ENCODE measurements at regions not wholly inside any gene's neighbourhood (a gene's known extent, or its start where the extent isn't known, plus 50 kb on each side); places are given as distances from the start of the nearest gene placed in this dataset.
"Not testable (repeated sequence)": the region's sequence is repeated elsewhere in the genome, so short reads cannot be mapped to it uniquely, and the experiment has no call there.

DNA sequence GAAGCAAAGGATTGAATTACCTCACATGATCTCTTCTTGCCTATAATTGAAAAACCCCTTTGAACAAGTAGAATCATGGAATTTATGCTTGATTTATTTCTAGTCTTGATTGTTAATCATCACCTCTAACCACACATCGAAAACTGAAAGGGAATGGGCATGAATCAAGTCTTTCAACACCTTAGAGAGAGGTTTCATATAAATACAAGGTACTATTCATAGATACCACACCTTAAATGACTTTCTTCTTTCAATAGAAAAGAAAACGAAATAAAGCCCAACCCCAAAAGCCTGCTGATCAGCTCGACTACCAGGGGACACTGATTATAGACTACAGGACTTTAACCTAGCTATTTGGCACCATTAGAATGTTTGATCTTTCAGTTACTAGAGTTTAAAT lies 128.6 kb upstream of the PTPRZ1 start:
- DNase-seq, result no peak

DNA sequence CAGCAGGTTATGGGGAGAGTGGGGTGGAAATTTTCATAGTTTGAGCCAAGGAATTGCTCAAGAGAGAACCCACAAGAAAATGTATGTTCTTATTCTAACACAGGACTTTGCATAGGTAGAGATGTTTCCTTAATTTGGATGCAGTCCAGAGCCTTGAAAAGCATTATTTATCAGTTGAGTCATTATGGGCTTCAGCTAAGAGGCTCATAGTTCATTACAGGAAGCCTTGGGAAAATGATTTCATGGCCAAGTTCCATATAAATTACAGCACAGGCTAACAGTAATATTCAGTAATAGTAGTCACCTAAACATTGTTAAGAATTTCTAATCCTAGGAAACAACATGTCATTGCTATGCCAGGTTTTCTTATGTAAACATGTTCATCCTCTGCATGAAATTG lies 131.1 kb upstream of the PTPRZ1 start:
- DNase-seq, result no peak

DNA sequence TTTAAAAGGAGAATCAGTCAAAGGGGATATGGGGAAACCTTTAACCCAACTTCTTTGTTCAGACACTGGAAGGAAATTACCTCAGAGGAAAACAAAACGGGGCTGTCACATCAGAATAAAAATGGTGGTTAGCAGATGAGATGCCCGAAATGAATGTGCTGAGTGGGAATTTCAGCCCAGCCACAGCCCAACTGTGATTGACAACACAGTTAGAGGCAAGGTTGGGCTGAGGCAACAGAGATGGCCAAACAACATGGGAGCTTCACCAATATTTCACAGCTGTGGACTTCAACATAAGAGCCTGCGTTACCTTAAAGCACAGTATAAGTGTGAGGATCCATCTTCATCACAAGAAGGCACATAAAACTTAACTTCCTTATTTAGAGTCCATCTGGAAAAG lies 133.5 kb upstream of the PTPRZ1 start:
- DNase-seq, result no peak

DNA sequence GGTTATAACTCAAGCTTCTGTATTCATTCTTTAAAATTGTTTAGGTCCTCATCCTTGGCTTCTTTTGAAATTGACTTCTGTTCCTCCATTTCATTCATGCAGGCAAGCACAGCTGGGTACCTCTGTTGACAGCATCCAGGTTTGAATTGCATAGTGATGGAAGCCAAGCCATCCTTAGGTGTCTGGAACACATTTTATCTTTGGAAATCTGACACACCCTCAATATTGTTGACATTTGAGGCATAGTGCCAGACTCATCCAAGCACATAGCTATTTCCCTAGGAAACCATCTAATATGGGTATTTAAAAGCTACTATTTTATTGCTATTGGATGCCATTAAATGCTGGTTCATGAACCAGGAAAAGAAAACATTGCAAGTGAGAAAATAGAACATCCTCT lies 142.1 kb upstream of the PTPRZ1 start:
- no peak for DNase-seq

DNA sequence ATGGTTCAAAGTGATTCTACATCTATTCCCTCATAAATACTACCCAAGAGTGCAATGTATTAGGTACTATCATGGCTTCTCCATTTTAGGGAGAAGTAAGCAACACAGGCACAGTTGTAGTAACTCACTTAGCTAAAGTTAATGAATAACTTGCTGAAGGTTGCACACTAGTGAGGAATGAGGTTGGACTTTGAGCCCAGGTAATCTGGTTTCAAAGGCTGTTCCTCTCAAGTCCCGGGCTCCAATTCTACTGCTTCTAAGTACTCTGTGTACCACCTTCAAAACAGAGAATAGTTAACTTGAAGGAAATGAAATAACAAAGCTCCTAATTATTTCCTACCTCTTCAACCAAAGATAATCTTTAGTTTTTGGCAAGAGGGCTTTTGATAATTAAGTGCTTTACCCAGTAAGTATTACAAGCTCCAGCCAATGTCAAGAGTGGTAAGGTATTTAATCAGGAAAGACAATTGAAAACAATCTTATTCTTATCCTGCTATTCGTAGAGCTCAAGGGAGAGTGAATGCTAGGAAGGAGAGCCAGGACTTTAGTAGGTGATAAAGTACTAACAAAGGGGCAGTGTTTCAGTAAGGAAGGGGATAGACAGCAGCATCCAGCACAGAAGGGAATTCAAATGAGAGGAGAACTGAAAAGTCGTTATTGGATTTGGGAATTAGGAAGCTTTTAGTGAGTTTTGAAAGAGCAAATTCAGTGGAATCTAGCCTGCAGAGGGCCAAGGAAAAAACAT lies 158.2 kb upstream of the PTPRZ1 start:
- DNase-seq, result no peak

DNA sequence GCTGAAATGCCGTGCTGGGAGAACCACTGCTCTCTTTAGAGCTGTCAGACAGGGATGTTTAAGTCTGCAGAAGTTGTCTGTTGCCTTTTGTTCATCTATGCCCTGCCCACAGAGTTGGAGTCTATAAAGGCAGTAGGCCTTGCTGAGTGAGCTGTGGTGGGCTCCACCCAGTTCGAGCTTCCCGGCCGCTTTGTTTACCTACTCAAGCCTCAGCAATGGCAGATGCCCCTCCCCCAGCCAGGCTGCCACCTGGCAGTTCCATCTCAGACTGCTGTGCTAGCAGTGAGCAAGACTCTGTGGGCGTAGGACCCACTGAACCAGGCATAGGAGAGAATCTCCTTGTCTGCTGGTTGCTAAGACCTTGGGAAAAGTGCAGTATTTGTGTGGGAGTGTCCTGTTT lies 160.0 kb upstream of the PTPRZ1 start:
- not testable (repeated sequence) for DNase-seq

DNA sequence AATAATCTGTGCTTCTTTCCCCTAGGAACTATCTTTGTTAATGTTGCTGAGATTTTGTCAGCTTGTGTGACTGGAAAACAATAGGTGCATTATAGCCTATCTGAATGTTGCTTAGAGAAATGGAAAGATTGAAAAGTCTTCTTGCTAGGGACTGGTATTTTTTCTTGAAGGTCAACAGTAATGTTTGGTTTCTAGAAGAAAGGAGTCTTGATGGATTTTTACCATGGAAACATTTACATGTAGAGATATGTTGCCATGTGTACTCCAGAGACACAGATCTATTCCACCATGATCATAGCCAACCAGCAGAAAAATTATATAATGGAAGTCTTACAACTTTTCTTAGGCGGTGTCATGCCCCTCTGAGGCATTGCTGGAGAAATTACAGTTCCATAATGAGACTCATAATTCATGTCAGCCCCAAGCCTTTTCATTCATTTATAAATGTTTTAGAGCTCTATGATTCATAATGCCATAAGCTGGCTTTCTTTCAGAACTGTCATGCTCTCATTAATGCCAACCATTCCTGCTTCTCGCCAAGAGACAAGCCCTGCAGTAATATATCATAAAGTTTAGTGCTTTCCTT lies 175.1 kb upstream of the PTPRZ1 start:
- DNase-seq, result no peak

DNA sequence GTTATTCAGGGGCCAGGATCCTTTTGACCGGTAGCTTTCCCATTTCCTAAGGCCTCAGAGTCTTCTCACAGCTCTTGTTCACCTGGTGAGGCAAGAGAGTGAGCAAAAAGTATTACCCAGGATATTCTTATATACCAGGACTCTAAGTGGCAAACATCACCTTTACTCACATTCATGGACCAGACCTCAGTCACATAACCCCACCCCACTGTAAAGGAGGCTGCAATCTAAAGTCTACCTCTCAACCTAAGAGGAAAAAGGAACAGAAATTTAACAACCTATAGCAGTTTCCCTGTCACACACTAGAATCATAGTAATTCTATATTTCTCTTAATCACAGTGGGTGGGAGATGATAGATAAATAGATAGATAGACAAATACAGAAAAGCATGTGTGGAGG lies 176.0 kb upstream of the PTPRZ1 start:
- DNase-seq, result no peak

DNA sequence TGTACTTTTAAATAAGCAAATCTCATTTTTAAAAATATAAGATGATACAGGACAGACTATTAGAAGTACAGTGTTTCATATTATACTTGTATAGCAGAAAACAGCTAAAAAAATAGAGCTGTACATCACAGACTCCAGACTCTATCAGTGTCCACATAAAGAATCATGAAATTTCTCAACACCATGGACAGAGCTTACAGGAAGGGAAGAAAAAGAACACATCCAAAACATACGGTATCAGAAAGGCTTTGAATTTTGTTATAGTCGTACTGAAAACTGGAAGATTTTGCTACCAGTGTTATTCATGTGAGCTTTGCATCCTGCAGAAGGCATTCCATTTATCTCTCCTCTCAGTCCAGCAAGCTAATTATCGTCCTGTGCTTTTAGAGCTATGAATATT lies 183.2 kb upstream of the PTPRZ1 start:
- DNase-seq, result no peak

DNA sequence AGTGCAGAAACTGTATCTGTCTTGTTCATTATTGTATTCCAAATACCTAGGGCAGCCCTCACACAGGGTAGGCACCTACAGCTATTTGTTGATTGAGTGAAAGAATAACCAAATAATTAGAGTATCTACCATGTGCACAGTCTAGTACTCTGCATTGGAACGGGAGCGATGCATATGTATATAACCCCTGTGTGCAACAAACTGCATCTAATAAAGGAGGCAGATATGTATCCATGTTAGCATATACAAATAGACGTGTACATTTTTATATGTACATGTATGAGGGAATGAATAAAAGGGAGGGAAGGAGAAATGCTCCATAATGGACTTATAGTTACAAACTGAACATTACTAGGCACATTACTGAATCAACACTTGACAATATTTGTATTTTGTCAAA lies 191.3 kb upstream of the PTPRZ1 start:
- DNase-seq, result no peak

DNA sequence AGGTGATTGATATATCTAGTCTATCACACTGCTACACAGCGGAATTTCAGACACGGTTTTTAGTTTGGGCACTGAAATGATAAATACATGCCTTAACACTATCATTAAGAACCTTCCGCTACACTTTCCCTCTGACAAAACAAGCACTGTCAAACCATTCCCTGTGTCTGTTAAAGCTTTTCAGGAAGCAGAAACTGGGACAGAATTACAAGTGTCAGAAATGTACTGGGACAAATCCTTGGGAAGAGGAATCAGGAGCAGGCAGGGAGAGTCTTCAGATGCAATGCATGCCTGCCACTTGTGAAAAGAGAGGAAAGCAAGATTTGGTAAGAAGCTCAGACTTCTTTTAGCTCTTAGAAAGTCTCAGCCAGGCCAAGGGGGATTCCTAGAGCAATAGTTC lies 196.8 kb upstream of the PTPRZ1 start:
- no peak for DNase-seq

DNA sequence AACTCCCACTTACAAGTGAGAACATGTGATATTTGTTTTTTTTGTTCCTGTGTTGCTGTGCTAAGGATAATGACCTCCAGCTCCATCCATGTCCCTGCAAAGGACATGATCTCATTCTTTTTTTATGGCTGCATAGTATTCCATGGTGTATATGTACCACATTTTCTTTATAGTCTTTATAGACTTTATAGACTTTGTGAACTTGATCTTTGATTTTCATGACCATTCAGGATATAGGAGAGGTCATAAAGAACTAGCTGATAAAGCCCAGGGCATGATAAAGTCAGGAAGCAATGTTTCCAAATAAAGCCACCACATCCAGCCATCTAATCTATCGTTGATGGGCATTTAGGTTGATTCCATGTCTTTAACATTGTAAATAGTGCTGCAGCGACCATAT lies 198.5 kb upstream of the PTPRZ1 start:
- not testable (repeated sequence) for DNase-seq

DNA sequence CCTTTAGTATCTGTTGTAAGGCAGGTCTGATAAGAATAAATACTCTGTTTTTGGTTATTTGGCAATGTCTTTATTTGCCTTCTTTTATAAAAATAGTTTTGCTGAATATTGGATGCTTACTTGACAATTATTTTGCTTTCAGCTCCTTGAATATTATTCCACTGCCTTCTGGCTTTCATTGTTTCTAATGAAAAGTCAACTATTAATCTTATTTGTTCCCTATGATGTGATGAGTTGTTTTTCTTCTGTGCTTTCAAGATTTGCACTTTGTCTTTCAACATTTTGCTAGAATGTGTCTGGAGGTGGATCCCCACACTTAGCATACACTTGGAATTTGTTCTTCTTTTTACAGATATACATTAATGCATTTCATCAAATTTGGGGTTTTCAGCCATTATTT lies 203.8 kb upstream of the PTPRZ1 start:
- DNase-seq, result no peak

DNA sequence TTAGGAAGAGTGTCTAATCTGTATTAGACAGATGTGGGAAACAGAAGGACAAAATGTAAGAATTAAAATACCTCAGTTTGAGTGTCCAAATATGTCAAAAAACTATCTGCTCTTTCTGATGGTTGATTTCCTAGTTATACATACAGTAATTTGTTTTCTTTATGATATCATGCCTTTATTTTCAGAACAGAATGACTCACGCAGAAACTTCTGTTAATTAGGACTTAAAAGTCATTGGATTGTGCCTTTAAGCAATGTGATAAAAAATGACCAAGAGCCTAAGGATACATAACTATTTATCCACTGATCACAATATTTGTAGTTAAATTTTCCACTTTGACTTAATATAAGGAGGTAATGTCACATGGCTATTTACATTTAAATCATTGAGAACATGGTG lies 206.7 kb upstream of the PTPRZ1 start:
- no peak for DNase-seq

DNA sequence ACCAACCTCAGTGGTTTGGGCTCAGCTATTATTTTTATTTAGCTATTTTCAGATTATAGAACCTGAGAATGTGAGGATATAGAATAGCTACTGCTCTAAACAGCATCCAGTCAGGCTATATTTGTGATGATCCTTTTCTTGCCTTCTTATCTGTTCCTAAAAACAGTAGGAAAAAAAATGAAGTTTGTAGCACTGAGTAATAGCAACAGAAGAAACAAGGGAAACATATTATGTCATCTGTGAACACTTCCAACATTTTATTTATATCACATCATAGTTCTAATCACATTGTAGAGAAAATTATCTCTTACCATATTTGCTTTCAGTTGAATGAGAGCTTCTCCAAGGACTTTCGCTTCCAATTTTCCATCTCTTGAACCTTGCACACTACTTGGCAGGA lies 229.6 kb upstream of the PTPRZ1 start:
- no peak for DNase-seq

DNA sequence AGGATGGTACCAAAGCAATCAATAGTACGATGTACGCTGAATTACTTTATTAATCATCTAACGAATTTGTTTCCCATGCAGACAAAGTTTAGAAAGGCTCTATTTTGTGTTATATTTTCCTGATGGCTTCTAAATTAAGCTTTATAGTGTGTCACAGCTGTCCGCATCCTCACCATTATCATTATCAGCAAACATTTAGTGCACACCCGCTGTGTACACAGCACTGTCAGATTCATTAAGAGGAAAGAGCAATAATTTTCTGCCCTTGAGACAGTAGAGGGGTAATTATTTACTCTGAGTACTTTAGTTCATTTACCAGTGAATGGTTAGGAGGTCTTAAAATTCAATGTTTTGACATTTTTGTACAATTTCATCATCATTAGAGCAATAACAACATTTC lies 233.3 kb upstream of the PTPRZ1 start:
- no peak for DNase-seq

DNA sequence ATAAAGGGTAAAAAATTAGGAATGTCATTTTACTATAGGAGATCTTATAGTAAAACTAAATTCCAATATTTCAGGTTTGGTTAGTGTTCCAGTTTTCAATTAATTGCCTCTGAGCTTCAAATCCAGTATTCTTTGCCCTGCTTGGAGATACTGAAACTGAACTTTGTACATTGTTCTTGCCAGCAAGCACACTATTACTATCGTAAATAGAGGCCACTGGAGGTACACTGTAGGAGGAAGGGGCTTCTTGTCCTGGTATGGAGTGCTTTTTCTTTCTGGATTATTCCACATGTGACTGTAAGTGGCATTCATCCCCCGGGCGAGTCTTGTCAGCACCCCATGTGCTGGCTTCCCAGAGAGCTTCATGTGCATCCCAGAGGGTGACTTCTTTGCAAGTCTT lies 234.7 kb upstream of the PTPRZ1 start:
- DNase-seq, result no peak

DNA sequence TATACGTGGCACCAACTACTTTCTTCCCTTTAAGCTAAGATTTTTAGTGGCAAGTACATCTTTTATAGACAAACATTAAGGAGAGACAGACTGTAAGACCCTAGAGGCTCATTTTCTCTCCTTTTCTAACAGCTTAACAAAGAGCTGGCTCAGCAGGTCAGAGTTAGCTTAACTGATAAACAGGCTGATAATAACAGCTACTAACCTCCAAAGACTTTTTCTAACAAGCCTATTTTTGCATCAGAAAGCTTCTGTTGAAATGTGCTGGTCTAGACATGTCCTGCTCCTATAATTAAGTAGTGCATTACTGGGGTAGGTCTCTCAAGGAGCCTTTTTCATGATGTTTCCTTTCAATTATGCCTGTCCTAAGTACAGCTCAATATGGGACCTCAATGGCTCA lies 238.2 kb upstream of the FAM3C start:
- DNase-seq, result no peak

DNA sequence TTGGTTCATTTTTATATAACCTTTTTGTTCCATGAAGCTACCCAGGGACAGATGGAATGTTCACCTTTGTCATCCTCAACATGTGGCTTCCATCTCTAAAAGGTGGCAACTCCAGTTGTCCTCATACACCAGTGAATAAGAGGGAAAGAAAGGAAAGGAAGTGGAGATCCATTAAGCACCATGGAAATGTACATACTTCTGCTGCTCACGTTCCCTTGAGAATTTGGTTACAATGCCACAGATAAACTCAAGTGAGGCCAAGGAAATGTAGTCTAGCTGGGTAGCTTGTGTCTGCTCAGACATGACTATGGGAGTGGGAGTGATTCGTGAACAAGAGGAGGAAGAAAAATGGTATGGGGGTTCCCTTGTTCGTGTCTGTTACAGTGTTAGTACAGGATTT lies 237.1 kb upstream of the FAM3C start:
- DNase-seq, result no peak

DNA sequence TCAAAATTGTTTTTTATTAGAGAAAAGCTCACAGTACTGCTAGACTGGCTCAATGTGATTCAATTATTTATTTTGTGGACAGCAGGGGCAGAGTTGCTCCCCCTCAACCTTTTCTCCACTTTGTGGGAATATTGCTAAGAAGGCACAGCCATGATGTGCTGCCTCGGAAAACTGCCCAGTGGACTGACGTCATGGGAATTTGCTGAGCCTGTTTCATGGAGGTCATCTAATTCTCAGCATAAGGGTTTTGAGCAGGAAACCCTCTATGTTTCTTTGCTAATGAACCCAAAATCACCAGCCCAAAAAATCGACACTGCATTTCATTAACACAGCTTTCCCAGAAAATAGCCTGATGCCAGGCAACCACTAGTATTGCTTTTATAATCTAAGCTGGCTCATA lies 228.8 kb upstream of the FAM3C start:
- DNase-seq, result no peak

DNA sequence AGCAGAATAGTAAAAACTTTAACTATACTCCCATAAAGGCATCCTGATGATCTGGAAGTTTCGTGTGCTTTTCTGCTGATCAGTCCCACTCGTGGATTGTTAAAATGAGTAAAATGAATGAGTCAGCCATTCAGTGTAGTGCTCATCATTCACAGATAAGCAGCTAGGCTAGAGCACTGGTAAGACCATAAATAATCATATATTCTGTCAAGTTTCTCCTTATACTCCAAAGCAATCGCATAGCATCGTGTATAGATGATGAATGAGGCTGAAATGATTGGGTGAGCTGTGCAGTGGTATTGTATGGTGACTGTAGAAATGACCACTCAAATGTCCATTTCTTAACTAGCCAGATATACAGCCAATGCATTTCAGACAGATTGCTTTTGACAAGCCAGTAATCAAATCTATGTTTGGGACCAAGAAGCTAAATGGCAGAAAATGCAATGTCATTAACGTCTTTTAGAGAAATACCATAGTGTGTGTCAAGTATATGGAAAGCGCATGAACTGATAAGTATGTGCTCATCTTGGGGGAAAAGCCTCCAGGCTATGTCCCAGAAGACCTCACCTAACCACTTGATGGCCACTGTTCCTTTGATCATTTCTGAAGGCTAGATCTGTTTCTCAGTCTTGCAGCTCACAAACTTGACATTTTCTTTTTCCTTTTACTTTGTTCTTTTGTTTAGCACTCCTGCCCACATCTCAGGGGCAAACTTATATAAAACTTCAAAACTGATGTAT lies 227.2 kb upstream of the FAM3C start:
- no peak for DNase-seq

DNA sequence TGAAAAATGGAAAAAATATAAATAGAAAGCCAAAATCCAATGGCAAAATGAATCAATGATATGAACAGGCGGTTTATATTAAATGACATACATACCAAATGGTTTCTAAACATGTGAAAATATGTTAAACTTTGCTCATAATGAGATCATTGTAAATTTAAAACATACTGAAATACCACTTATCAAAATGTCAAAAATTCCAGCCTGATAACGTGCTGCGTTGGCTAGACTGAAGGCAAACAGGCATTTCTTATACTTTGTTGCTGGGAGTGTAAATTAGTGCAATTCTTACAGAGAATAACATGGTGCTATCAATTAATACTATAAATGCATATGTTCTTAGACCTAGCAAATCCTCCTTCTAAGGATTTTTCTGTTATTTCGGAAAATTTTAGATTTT lies 225.8 kb upstream of the FAM3C start:
- no peak for DNase-seq

DNA sequence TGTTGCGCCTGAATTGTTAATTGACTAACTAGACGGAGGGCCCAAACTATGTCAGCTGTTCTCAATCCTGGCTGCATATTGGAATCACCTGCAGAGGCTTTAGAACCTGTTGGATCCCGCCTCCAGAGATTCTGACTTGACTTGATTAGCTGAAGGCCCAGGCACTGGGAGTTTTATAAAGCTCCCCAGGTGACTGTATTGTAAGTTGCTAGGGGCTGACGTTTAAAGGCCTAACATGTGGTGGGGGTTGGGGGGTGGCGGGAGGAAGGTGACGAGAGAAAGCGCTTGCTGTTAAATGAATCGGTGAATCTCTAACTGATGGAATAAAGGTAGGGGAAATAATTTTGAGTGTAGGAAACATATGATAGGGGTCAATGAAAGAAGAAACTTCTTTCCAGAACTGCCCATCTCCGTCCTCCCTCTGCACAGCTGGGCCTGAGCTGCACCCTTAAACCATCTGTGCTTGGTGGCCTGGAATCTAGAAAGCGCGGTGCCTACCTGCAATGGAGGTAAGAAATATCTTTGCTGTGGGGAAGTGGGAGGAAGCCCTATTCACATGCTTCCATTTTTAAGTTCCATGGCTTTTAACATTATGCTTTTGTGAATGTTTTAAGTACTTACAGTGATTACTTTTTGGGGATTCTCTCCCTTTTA lies 225.0 kb upstream of the FAM3C start:
- no peak for DNase-seq

DNA sequence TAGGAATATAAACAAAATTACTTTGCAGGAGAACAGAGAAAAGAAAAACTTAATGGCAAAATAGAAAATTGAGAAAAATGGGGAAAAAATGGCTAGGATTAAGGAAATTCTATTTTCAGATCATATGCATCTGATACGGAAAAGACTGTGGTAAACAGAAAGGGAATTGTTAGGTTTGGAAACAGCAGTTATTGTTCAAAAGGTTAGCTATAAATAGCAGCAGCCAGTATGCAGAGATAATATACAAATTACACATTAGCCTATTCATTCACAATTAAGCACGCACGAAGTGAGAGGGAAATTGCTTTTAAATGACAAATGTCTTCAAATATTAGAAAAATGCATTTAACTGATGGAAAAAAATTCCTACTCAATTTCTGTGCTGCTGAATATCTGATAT lies 224.1 kb upstream of the FAM3C start:
- no peak for DNase-seq
